ENCODE measurements at regions not wholly inside any gene's neighbourhood (a gene's known extent, or its start where the extent isn't known, plus 50 kb on each side); places are given as distances from the start of the nearest gene placed in this dataset.
"Not testable (repeated sequence)": the region's sequence is repeated elsewhere in the genome, so short reads cannot be mapped to it uniquely, and the experiment has no call there.

DNA sequence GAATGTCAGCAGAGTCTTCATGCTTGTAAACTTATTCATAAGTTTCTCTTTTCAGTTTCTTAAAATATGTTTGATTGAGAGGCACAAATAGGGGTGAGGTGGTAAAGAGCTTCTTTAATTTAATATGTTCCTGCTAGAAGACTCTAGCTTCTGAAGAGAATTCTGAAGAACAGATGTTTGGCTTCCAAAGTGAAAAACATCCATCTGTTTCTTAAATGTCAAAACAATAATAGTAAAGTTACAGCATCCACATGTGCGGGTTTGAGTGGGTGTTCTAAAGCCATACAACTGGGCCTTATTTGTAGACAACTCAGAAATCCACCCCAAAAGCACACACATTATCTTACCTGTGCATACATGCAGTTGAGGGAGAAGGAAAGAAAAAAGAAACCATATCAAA, 144.0 kb upstream of the ADGRL4 start:
- DNase-seq (ENCODE audit: low read depth), result no peak

DNA sequence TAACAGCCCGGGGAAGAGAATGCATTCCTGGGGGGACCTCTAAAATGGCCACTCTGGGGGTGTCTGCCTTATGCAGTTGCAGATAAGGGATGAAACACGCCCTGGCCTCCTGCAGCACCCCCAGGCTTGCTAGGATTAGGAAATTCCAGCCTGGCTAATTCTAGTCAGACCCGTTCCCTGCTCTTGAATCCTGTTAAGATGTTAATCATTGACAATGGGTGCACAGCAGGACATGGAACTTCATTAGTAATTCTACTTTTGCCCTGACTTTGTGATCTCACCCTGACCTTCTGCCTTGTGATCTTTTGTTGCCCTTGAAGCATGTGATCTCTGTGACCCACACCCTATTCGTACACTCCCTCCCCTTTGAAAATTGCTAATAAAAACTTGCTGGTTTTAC, 131.7 kb upstream of the ADGRL4 start:
- DNase-seq (ENCODE audit: low read depth), result not testable (repeated sequence)

DNA sequence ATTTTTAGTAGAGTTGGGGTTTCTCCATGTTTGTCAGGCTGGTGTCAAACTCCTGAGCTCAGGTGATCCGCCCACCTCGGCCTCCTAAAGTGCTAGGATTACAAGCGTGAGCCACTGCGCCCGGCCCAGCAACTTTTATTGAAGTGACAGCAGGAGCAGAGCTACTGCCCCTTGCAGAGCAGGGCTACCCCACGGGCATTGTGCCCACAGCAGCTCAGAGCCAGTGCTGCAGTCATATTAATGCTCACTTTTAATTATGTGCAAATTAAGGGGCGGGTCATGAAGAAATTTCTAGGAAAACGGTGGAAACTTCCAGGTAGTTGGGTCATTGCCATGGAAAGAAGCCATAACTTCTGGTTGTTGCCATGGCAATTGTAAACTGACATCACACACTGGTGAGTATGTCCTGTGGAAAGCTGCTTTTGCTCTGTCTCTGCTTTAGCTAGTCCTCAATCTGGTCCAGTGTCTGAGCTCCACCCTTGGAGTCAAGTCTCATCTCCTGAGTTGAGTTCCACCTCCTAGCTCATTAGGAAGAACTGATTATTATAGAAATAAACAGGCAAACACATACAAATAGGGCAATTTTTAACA, 127.3 kb upstream of the ADGRL4 start:
- peak; percentile 24 for DNase-seq (ENCODE audit: low read depth)

DNA sequence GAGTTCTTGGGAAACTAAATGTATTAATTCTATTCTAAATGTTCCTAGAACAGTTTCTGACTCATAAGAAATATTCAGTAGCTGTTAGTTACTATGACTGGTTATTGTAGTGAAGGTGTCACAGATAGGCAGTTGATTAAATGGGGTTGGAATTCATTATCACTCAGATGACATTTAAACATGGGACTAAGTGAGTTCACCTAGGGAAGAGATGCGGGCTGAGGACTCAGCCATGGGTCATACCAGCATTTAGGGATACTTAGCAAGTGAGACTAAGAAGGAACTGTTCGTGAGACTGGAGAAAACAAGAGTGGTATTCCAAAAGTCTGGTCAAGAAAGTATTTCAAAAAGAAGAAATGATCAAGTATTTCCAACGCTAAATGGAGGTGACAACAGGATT, 125.1 kb upstream of the ADGRL4 start:
- no peak for DNase-seq (ENCODE audit: low read depth)

DNA sequence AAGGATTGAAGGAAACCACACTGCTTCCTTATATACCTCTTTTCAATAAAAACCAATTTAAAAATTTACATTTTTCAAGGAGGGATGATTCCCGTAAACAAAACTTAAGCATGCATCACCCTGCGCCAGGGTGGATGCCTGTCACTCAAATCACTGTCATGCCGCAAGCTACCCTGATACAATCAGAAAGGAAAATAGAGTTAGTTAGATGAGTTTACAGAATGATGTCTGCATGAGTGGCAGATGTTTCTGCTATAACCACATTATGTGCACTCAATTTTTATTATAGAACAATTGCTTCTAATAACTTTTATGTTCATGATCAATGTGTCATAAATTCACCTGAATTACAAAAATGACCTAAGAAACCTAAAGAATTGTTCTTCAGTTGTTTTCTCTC, 123.4 kb upstream of the ADGRL4 start:
- DNase-seq (ENCODE audit: low read depth), result no peak

DNA sequence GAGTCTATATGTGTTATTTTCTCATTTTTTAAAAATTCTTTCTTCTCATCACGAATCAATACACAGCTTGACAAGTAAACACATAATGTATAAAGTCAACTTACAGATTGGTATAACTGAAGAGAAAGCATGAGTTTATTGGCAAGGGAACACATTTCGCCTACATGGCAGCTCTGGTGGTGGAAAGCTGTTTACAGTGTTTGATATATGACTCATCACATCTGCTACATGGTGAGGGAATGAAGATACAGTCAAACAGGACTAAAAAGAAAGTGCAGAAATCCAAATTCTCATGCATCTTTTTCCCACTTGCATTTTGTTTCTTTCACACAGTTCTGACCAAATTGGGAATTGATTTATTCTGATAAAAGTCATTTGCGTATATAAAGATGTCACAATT, 122.2 kb upstream of the ADGRL4 start:
- DNase-seq (ENCODE audit: low read depth), result peak; percentile 72

DNA sequence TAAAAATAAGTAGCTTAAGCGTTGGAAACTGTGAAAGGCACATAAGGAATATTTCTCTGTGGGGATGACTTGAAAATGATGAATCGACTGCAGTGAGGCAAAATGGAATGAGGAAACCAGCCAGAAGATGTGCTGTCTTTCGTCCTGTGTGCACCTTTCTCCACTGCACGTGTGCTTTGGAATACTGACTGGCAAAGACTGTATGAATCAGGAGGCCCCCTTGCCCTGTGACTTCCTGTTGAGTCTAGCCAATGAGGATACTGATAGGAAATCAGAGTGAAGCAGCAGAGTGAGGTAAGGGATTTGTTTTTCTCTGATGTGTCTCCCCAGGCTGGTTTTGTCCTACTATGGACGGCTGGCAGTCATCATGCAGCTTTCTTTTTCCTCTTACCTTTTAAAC, 118.2 kb upstream of the ADGRL4 start:
- peak; percentile 54 for DNase-seq (ENCODE audit: low read depth)

DNA sequence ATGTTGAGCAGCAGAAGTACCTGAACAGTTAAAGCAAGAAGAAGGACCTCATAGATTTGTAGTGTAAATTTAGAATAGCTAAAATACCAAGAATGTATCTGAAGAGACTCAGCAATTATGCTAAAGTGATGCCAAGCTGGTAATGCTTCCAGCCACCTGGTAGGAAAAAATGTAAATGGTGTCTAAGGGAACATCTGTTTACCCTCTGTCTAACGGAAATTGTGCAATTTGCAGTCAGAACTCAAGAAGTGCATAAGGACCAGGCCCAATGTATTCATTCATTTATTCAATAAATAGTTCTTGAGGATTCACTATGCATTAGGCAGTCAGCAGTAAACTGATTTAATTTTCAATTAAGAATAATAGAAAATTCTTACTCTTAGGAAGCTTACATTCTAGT, 116.0 kb upstream of the ADGRL4 start:
- no peak for DNase-seq (ENCODE audit: low read depth)

DNA sequence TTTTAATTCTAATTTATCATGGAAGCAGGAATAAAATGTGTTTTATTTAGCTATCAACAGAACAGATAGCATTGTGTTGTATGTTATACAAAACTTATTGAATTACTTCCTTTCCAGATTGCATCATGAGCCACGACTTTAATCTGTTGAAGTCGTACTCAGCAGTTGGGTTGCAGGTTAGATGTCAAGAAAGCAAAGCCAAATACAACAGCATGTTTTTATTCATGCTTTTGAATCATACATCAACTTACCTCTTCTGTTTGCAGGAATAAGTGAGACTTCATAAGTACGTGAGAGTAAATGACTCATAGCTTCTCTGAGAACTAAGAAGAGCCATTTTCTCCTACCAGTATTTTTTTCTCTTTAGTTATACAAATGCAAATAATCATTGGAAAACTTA, 110.8 kb upstream of the ADGRL4 start:
- peak; percentile 13 for DNase-seq (ENCODE audit: low read depth)

DNA sequence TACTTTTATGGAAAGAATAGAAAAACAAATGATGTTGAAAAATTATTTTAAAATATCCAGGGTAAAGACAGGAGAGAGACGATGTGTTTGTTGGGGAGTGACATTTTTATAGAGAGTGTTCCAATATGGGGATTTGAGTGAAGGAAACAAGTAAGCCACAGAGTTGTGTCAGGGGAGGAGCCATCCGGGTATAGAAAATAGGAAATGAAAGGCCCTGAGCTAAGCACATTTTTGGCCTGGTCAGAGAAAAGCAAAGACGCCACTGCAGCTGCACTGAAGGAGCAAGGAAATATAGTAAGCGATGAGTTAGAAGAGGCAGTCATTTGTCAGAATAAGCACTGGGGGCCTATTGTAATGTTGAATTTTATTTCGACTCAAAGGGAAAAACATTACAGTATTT, 107.3 kb upstream of the ADGRL4 start:
- peak; percentile 13 for DNase-seq (ENCODE audit: low read depth)

DNA sequence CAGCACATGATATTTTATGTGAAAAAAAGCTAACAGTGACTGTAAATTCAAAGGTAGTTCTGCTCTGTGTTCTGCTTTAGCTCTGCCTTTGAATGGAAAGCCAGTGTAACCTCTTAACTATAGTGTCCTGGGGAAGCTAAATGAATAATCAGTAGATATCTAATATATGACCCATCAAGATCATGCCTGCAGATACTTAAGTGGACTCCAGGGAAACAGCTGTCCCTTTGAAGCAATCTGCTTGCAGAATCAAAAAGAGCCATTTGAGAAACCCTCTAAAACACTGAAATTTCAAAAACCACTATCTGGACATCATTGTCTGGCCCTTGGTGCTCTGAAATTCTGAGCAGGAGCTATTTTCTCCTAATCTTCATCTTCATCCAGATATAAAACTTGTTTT, 104.2 kb upstream of the ADGRL4 start:
- DNase-seq (ENCODE audit: low read depth), result no peak

DNA sequence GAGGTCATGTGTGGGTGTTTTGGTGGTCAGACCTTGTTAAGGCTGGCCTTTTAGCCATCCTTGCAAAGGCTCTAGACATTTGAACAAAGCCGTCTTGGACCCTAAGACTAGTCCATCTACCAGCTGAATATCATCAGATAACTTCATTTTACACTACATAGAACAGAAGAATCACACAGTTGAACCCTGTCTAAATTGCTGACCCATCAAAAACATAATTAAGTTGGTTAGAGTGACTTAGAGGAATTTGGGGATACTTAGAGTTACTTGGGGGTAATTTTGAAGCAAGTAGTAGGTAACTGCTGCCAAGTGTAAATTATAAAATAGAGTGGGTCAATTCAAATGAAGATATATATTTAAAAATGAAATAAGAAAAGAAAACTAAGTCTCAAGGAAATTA, 102.9 kb upstream of the ADGRL4 start:
- no peak for DNase-seq (ENCODE audit: low read depth)

DNA sequence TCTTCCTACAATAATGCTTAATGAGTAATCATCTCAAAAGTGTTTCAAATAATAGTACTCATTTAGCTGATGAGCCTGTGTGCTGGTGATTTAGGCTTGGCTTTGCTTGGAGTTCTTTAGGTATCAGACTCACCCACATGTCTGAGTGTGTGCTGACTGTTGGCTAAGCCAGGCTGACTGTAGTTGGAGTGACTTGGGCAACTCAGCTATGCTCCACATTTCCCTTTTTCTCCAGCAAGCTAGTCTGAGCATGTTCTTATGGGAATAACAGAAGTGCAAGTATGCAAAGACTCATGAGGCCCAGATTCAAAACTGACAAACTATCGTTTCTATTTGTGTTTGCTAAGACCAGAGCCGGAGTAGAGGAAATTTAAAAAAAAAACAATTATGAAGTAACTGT, 99.0 kb upstream of the ADGRL4 start:
- DNase-seq (ENCODE audit: low read depth), result no peak

DNA sequence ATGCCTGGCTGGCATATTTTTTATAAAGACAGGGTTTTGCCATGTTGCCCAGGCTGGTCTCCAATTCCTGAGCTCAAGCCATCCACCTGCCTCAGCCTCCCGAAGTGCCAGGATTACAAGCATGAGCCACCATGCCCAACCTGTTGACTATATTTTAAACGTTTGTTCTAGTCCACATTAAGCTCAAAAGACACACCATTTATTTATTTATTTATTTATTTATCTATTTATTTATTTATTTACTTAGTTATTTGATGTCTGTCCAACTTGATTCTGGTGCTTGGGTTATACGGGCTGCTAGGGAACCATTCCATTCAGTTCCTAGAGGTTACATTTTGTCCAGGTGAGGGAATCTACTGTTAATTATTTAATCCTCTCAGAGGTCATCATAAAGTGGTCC, 98.1 kb upstream of the ADGRL4 start:
- DNase-seq (ENCODE audit: low read depth), result no peak

DNA sequence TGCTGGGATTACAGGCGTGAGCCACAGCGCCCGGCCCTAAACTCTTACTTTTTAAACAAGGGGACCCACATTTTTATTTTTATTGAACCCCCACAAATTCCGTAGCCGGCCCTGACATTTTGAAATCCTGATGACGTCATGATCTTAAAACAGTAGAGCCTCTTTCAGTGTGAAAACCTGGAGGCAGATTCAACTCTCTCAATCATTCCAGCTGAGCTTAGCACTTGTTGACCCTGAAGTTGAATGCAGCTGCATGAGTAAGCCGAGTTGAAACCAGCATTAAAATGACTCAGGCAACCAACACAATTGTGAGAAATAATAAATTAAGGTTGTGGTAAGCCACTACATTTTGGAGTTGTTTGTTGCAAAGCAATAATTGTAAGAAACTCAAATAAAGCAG, 93.9 kb upstream of the ADGRL4 start:
- DNase-seq (ENCODE audit: low read depth), result peak; percentile 86

DNA sequence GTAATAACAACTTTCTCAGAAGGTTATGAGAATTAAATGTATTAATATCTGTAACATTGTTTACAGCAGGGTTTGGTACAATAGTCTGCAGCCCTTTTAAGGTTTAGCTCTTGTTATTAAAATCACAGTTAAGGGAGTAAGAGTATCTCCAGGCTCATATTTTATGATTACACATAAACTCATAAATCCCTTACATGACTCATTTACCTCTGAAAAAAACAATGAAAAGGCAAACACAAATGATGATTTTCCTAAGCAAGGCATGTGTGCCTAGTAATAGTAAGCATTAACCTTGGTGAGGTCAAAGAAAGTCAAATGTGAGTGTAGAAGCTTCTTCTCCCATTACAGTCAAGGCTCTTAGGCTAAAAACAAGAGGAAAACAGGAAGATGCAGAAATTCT, 84.5 kb upstream of the ADGRL4 start:
- DNase-seq (ENCODE audit: low read depth), result no peak

DNA sequence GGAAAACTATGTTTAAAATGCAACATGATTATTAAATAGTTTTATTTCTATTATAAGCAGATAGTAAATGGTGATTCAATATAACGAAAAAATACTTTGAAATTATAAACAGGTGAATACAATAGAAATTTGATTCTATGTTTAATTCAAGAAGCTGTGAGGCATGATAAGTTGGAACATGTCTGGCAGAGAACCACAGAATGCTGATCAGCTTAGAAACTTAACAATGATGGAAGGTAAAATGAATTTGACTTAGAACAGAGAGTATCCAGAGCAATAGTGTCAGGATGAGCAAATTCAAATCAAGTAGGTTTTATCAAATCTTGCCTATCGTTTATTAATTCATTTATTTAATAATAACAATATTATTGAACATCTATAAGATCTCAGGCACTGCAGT, 83.4 kb upstream of the ADGRL4 start:
- no peak for DNase-seq (ENCODE audit: low read depth)

DNA sequence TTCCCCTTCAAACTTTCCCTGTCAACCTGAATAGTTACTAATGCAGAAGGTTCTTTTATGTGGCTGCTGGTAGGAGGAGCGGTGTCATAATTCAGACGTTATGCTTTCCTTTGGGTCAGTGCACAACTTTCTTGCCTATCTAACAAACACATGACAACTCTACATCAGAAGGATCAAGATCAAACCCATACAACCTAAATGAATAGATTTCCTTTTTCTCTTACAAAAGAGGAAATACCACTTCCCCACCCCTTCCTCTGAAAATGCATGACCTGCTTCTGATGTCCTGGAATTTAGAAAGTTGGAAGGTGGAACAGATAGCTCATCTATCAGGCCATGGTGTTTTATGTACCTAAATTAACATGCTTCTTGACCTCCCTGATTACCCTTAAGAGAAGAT, 75.7 kb upstream of the ADGRL4 start:
- DNase-seq (ENCODE audit: low read depth), result no peak

DNA sequence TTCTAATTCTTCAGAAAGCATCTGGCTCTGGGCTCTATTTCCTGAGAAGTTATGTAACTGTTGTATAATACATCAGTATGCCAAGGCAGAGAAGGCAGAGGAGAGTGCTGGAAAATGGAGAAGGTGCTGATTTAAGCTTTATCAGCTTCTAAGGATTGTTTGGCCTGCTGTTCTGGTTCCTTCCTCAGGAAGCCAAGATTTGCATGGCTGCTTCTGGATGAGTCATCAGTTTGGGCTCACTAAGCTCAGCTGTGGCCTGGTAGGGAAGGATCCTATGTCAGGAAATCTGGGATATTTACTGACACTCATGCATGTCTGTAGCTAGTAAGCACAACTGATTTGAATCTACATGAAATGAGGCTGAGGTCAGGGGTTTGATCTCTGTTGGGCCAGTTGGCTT, 73.2 kb upstream of the ADGRL4 start:
- DNase-seq (ENCODE audit: low read depth), result peak; percentile 82

DNA sequence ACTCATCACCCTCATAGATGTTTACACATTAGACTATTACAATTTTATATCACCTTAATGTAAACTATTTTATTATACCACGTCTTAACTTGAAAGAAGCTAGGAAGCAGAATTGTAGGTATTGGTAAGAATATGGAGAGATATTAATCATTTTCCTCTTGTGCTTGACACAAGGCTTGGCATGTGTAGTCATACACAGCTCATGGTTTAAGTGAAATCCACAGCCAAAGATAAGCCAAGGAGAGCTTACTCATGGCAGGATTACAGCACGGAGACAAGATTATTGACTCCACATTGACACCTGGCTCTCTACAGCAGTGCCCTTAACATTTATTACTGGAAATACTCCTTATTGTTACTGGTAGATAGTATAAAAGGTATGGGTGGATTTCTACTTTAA, 68.4 kb upstream of the ADGRL4 start:
- no peak for DNase-seq (ENCODE audit: low read depth)

DNA sequence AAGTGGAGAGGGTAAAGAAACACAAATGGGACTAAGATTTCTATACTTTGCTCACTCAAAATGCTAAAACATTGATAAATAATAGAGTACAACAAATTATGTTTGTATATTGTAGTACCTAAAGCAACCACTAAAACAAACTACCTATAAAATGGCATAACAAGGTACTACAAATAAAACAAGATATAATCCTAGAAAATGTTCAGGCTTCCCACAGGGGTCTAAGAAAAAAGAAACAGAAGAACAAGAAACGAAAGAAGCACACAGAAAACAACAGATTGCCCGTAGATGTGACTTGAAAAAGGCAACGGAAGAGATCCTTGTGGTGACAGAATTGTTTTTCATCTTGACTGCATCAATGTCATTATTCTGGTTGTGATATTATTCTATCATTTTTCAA, 63.3 kb upstream of the ADGRL4 start:
- no peak for DNase-seq (ENCODE audit: low read depth)

DNA sequence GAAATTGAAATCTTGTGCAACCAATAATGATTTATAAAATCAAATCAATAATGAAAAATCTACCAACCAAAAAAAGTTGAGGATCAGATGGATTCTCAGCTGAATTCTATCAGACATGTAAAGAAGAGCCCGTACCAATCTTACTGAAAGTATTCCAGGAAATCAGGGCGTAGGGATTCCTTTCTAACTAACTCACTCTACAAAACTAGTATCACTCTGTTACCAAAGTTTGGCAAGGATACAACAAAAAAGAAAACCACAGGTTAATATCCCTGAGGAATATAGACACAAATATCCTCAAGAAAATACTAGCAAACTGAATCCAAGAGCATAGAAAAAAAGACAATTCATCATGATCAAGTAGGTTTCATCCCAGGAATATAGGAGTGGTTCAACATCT, 52.8 kb upstream of the ADGRL4 start:
- DNase-seq (ENCODE audit: low read depth), result no peak
